Peyer's patch (tissue), 4 donors: ENCODE measurements at regions not wholly inside any gene's neighbourhood (a gene's known extent, or its start where the extent isn't known, plus 50 kb on each side); places are given as distances from the start of the nearest gene placed in this dataset.

Experiments used
- POLR2A ChIP-seq, 2 donors: fragments of 450-650 bp; IDR thresholded peaks; one replicate each; pipeline ENCODE4 v1.5.1; 2017; ENCODE audit warnings: antibody characterized with exemption in 2 of 2, mild to moderate bottlenecking in 2 of 2, moderate library complexity in 2 of 2
- TF ChIP-seq, protein P1 (sequence below), 6 experiments: fragments of 450-650 bp in 4 of 6; fragments of 200-600 bp in 2 of 6; sonication (generic) in 1 of 6; IDR thresholded peaks; one replicate each; pipeline ENCODE4 v1.5.1; 2017 to 2019; ENCODE audit warnings: antibody characterized with exemption in 6 of 6, mild to moderate bottlenecking in 3 of 6, moderate library complexity in 1 of 6

DNA sequence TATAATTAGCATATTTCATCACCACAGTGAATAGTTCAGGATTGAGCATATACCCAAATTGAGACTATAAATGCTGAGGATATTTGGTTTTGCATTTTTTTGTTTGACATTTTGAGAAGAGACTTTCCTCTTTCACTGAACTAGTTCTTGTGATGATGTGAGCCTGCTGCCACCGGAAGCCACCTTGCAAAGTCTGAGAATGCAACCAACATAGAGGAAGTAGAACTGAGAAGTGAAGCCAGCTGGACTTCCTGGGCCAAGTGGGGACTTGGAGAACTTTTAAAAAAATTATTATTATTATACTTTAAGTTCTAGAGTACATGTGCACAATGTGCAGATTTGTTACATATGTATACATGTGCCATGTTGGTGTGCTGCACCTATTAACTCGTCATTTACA lies 102.3 kb downstream of the RPE65 start:
- TF ChIP-seq POLR2A (IDR thresholded peaks at IDR 0.05): no peak
- TF ChIP-seq, protein P1, sequence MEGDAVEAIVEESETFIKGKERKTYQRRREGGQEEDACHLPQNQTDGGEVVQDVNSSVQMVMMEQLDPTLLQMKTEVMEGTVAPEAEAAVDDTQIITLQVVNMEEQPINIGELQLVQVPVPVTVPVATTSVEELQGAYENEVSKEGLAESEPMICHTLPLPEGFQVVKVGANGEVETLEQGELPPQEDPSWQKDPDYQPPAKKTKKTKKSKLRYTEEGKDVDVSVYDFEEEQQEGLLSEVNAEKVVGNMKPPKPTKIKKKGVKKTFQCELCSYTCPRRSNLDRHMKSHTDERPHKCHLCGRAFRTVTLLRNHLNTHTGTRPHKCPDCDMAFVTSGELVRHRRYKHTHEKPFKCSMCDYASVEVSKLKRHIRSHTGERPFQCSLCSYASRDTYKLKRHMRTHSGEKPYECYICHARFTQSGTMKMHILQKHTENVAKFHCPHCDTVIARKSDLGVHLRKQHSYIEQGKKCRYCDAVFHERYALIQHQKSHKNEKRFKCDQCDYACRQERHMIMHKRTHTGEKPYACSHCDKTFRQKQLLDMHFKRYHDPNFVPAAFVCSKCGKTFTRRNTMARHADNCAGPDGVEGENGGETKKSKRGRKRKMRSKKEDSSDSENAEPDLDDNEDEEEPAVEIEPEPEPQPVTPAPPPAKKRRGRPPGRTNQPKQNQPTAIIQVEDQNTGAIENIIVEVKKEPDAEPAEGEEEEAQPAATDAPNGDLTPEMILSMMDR (IDR thresholded peaks at IDR 0.05): no peak
